Skeletal muscle cell (primary cell): ENCODE measurements at regions not wholly inside any gene's neighbourhood (a gene's known extent, or its start where the extent isn't known, plus 50 kb on each side); places are given as distances from the start of the nearest gene placed in this dataset.
A peak's percentile ranks its signal among the peaks of the same experiment; 100 is the strongest.

Source experiments
- DNase-seq: peaks from one replicate; pipeline ENCODE4 v3.0.0-alpha.2; 2010; ENCODE audit warnings: low read depth
- H3K4me3 ChIP-seq: 2 replicates; pipeline ENCODE4 v1.5.1; 2011; ENCODE audit warnings: low read depth, mild to moderate bottlenecking, control low read depth, low read length, moderate library complexity

DNA sequence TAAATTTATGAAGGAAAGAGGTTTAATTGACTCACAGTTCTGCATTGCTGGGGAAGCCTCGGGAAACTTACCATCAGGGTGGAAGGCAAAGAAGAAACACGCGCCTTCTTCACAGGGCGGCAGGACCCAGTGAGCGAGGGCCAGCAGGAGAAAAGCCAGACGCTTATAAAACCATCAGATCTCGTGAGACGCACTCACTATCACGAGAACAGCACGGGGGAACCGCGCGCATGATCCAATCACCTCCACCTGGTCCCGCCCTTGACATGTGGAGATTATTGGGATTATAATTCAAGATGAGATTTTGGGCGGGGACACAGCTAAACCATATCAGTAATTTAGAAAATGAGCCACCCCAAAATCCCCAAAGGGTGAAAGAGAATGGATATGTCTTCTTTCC, 187.1 kb downstream of the RAP2A start:
- H3K4me3 ChIP-seq, result no peak overlapping the region
- DNase-seq, result no peak

DNA sequence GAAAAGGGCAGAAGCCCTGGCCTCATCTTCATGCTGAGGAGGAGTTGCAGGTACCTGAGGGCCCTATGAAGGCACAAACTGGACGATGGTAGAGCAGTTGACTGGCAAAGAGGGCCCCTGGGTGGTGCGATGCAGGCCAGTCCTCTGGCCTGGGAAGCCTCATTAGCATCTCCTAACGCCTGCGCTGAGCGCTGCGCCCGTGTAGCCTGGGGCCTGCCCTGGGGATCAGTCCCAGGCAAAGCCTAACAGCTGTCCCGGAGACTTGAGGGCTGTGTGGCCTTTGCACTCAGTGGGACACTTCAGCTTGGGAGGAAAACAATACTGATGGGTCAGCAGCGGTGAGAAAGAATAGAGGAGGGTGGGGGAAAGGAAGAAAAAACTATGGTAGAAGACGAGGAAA, 187.7 kb downstream of the RAP2A start:
- DNase-seq, result no peak
- H3K4me3 ChIP-seq, result no peak overlapping the region

DNA sequence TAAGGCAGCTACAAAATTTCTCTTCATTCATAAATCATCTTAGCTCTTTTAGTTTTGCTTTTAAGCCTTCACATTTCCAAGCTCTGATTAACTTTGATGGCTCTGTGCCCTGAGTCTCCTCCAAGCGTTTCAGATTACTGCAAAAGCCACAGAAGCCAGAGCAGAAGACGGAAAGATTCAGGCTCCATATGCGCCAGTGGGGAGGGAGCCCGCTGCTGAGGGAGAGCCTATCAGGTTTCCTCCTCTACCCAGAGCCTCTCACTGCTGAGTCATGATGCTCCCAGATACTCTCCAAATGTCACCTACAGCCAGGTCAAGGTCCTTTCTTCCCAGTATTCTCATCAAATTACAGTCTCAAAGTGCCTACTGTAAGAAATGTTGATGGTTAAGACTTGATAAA, 193.6 kb downstream of the RAP2A start:
- no peak overlapping the region for H3K4me3 ChIP-seq
- peak; percentile 81 for DNase-seq

DNA sequence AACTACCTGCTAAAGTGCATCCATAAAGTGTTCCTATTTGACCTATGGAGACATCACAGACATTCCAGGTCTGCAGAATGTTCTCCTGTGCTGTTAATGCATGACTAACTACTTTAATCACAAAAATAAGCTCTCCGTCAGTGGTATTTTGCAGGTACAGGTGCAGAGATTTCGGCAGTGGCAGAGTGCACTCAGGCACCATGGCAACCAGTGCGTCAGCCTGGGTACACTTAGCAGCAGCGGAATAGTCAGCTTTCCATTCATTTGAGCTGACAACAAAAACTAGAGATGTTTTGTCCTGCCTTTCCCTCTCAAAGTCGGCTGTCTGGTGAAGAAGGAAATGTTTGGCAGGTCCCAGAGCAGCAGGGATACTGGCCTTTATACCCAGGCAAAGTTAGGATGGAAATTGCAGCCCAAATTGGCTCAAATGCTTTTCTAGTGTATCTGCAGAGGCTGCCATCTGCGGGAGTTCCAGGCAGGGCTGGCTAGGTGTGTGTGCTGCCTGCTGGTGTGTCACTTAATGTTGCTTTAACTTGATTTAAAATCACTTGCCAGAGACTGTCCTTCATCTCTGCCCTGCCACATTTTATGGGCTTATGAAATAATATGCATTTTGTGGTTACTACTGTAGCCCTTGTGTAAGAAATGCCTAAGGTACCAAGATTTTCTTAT, 195.8 kb downstream of the RAP2A start:
- DNase-seq, result no peak
- no peak overlapping the region for H3K4me3 ChIP-seq

DNA sequence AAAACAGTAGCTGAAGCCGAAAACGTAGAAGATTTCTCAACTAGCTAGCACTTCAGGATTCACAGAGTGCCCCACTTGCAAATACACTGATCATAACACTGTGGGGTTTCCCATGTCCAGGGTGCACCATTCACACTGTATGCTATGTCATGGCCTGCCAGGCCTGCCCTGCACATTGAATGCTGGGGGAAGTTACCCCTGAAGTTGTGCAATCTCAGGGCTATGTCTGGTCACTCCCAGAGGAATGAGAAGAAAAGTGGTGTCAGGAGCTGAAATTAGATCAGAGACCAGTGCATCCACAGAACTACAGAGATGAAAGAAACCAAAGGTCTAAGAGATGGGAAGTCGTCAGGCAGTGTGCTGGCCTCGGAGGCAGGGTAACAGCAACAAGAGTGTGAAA, 196.8 kb downstream of the RAP2A start:
- DNase-seq, result no peak
- no peak overlapping the region for H3K4me3 ChIP-seq

DNA sequence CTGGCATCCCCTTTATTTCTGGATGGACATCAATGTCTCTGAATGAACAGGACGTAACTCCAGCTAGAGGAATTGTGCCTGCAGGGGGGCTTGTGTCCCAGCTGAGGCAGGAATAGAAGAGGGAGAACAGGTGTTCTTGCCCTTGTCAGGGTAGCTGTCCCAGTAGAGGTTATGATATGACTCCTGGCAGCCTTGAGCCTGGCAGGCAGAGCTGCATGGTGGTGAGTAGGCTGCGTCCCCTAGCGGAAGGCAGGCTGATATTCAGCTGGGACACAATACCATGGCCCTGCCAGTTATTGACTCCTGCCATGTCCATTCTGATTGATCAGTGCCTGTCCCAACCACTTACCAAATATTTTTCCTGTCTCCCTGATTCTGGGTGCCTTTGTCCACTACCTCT, 197.2 kb downstream of the RAP2A start:
- no peak overlapping the region for H3K4me3 ChIP-seq
- no peak for DNase-seq

DNA sequence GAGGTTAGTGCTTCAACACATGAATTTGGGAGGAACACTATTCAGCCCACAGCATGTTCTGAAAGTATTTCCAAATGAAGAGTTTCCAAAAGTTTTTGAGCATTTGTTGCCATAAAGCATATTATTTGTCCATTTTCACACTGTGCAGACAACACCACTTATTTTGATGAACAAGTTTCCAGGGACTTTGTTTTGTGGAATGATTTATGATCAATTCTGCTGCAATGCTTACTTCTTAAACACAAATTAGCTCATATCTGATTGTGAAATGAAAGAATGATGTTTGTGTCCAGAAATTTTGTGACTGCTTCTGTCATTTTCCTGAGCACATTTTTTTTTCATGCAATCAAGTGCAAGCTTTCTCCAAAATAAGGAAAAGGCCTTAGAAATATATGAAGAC, 205.3 kb downstream of the RAP2A start:
- no peak for DNase-seq
- H3K4me3 ChIP-seq, result no peak overlapping the region

DNA sequence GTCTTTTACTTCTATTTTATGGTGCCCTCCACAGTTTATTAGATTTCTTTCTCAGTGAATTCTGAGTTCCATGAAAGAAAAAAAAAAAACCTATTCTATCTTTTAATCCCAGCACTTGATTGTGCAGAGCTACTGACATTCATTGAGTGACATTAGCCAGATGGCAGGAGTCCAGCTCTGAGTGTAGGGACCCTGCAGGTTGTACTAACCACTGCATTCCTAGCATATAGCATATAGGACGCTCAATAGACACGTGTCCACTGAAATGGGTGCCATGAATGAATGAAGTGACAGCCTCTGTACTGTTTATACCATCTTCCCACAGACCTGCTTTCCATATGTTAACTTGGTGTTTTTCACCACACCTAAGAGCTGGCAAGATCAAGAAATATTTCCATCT, 206.3 kb downstream of the RAP2A start:
- H3K4me3 ChIP-seq, result no peak overlapping the region
- DNase-seq, result no peak

DNA sequence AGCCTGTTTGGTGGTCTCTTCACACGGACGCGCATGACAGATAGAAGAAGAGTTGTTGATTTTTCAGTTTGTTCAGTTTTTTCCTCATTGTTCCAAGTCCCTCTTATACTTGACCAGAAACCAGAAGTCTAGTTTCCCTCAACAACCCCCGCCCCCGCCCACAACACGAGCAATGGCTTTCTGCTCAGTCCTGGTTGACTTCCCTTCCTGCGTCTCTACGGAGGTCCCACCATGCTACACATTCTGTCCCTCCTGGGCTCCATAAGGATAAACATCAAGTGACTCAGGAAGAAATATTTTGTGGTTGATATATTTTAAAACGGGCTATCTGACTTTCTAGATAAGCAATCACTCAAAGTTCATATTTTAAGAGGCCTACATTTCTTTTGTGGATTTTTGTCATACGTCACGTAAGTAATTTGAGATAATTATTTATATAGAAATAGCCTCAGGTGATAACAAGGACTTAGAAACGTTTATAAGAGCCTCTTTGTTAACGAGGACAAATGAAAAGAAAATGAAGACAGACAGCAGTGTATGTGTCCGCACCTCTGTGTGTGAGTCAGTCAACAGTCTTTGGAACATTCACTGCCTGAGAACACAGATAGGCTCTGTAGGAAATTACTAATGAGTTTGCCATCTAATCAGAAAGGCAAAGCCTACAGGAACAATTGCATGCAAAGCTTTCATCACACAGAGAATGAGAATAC, 214.4 kb downstream of the RAP2A start:
- no peak overlapping the region for H3K4me3 ChIP-seq
- no peak for DNase-seq

DNA sequence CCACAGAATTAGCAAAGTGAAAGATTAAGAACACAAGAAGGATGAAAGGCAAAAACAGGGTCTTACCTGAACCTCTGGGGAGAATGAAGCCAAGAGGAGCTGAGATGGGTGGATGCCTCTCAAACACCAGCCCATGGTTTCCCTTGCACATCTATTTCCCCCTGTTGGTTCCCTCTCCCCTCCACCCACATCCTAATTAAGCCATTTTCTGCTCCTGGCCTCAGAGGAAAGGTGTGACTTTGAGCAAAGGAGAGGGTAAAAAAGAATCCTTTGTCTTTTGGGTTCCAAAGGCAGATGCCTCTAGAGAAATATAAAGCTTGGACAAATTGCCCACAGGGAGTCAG, 214.9 kb downstream of the RAP2A start:
- DNase-seq, result no peak
- H3K4me3 ChIP-seq, result no peak overlapping the region

DNA sequence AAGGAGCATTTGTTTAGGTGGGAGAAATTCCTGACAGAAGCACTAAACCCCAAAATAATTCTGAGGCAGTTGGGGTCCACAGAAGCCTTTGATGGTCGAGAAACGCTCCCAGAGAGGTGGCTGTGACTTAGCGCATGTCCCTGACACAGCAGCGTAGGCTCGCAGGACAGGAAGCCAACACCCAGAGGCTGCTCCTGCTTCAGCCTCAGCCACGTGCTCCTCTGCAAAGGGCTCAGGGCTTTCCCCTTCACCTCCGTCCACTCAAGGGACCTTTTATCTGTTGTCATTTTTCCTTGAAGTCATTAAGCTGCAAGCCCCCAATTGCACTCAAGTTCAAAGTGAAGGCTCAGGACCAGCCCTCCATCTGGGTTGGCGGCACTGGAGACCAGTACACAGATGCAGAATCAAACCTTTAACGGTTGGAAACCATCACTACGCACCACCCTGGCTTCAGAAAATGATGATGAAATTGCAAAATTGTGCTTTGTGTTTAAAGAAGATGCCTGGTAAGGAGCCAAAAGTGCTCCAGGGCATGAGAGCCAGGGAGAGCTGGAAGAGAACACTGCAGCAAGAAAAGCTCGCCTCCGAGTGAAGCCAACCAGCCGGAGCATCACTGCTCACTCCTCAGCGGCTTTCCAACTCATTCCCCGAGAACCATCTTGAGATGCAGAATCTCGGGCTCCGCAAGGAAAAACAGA, 219.6 kb downstream of the RAP2A start:
- H3K4me3 ChIP-seq, result no peak overlapping the region
- DNase-seq, result no peak

DNA sequence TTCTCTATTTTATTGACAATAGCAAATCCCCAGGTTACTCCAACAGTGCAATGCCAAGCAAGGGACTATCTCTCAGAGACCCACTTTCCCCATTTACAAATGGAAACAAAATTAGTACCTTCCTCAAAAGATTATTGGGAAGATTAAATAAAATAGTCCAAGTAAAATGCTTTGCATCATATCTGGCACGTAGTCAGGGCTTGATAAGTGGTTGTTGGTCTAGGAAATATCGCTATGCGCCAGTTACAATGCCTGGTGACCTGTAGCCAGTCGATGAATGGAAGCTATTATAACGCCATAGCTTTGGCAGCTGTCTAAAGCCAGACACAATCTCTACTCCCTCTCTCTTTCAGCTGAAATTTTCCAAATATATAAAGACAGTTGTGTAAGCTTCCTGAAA, 220.3 kb downstream of the RAP2A start:
- H3K4me3 ChIP-seq, result no peak overlapping the region
- no peak for DNase-seq

DNA sequence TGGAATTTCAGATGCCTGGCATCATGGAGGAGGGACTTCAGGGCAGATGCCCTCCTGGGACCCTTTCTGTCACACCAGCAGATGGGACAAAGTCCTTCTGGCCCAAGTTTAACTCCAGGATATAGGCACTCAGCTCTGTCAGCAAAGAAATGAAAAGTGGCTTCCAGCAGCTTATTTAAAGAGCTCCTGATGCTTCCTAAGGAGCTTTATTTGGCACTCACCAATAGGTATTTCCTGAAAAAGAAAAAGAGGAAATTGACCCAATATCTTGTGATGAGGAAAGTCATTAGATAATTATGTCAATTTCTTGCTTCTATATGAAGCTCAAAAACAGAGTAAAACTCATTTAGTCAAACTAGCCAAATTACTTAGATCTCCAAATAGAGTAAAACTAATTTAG, 224.6 kb downstream of the RAP2A start:
- H3K4me3 ChIP-seq, result no peak overlapping the region
- DNase-seq, result no peak

DNA sequence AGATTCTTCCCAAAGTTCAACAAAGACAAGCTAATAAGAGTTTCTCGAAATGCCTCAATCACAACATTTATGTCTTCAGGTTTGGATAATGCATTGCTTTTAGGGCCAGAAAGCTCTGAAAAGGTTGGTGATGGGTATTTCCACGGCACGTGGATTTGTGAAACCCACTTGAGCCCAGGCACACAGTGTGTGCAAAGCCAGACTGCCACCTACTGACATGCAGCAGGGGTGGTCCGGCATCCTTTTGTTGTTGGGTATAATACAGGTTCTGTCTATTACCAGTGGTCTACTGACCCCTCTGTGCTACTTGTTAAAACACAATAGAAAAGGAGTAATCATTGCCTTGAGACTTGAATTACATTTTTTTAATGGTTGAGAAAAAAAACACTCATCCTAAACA, 225.6 kb downstream of the RAP2A start:
- DNase-seq, result no peak
- H3K4me3 ChIP-seq, result no peak overlapping the region

DNA sequence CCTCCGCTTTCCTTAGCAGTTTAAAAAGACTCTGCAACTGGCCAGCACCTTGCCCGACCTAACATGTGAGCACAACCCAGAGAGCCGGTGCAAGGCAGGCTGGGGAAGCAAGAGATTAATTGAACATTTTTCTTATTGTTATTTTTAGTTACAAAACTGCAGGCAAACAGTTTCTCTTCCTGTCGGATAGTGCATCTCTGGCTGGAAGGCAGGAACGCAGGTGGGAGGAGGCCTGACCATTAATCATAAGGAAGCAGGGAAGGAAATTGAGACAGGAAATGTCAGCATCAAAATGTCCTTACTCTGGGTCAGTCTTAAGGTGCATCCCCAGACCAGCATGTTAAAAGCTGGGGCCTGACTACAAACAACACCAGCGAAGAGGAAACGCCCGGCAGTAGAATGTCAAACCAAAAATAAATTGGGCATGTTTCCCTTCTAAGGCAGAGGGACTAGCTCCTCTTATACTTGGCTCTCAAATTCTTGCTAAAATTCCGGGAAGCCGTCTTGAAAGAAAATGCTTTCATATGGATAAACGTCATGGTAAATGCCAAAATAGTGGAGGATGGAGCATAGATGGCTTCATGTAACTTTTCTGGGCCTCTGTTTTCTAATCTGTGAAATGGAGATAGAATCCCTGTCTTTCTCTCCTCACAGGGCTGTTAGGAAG, 226.8 kb downstream of the RAP2A start:
- no peak overlapping the region for H3K4me3 ChIP-seq
- no peak for DNase-seq

DNA sequence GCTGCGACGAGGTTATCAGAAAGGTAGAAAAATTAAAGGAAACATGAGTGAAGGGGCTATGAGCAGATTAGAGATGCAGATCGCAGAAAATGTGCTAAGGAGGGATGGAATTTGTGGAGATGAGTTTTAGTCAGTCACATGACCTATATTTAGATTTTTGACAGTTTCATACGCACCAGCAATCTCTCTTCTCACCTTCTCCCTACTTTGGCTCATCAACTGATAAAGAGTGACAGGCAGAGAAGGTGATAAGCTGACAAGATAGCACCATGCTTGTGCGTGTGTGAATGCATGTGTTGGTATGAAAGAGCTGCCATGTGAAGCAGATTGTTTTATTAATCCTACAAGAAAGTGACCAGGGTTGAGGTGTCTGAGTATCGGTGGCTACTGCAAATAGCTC, 252.6 kb downstream of the RAP2A start:
- no peak overlapping the region for H3K4me3 ChIP-seq
- DNase-seq, result no peak

DNA sequence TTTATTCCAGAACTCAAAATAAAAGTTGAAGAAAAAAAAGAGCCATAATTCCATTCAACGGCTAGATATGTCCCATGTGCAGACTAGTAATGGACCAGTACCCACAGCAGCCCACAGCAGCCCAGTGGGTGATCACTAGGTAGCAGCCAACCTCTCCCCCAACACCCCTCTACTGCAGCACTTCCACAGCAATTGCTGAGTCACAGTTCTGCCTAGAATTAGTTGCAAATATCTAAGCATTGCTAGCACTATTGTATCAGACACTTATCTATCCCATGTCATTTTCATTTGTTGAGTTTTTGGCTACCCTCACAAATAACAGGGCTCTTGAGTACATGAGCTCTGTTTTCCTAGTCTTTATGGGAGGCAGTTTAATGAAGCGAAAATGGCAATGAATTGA, 258.7 kb downstream of the RAP2A start:
- H3K4me3 ChIP-seq, result no peak overlapping the region
- no peak for DNase-seq

DNA sequence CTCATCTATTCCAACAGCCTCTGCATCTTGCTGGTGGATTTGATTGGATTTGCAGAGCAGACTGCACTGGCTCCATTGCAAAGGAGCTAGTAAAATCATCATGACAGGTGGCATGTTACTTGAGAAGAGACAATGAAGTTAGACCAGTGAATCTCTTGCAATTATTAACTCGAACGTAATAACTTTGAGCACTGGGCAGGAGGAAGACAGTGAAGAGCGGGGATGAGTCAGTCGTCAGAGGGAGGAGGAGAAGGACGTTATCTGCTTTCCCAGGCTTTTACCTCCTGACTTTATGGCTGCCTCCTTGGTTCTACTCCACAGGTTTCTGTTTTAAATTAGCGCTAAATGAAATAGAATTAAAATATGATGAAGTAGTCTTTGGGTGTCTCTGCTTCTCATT, 257.8 kb upstream of the IPO5 start:
- H3K4me3 ChIP-seq, result no peak overlapping the region
- no peak for DNase-seq

DNA sequence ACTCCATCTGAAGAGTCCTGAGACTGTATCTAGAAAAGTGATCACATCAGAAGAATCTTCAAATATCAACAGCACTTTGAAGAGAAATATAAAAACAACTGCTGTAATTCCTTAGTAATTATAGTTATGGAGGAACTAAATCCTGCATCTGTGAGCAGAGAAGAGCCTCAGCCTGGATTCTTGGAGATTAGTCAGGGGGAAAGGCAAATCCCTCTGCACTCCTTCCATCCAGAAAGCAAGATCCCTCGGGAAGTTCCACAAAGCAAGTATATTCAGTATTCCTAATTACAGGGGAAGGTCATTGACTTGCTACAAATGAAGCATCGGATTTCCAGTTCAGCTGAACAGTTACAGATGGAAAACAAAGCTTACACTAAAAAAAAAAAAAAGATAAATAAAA, 256.6 kb upstream of the IPO5 start:
- DNase-seq, result no peak
- H3K4me3 ChIP-seq, result no peak overlapping the region

DNA sequence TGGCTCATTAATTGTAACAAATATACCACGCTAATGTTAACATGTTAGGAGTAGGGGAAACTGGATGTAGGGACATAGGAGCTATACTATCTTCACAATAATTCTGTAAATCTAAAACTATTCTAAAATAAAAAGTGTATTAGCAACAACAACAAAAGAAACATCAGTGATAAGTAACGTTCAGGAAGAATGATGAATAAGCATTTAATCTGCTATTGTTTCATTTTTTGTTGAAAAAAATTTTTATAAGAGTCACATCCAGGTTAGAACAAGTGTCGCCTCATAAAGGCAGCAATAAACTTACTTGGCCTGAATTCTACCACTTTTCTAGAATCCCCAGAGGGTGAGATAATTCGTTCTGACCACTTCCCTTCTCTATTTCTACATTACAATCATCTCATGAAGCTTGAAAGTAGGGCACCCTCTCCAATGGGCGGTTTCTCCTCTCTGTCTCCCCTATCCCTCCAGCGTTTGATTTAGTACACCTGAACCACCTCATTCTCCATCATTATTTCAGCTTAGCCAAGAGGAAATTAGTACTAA, 253.1 kb upstream of the IPO5 start:
- no peak overlapping the region for H3K4me3 ChIP-seq
- DNase-seq, result no peak
